Liver (tissue), 8 donors: ENCODE measurements at regions not wholly inside any gene's neighbourhood (a gene's known extent, or its start where the extent isn't known, plus 50 kb on each side); places are given as distances from the start of the nearest gene placed in this dataset.

Source experiments
- DNase-seq: peaks from one replicate; pipeline ENCODE4 v3.0.0-alpha.2; 2017; ENCODE audit warnings: low spot score
- H3K27ac ChIP-seq, 2 donors: one replicate each; pipeline ENCODE4 v1.7.0; 2013; ENCODE audit warnings: inconsistent platforms in 2 of 2, low read length in 2 of 2, control low read depth in 1 of 2, low read depth in 1 of 2, mild to moderate bottlenecking in 1 of 2
- H3K27me3 ChIP-seq, 4 donors: one replicate each; pipeline versions ENCODE4 v1.6.1 to v1.7.0; 2013; ENCODE audit warnings: low read length in 3 of 4, inconsistent platforms in 1 of 4, mild to moderate bottlenecking in 1 of 4, moderate library complexity in 1 of 4; ENCODE audit not compliant: control insufficient read depth in 4 of 4, insufficient read depth in 4 of 4
- H3K36me3 ChIP-seq, 4 donors: one replicate each; pipeline versions ENCODE4 v1.6.1 to v1.7.0; 2013; ENCODE audit warnings: low read length in 3 of 4, mild to moderate bottlenecking in 3 of 4, low read depth in 1 of 4, moderate library complexity in 1 of 4; ENCODE audit not compliant: control insufficient read depth in 4 of 4, insufficient read depth in 3 of 4
- H3K4me1 ChIP-seq, 4 donors: one replicate each; pipeline versions ENCODE4 v1.6.1 to v1.7.0; 2013; ENCODE audit warnings: low read length in 3 of 4, mild to moderate bottlenecking in 3 of 4, moderate library complexity in 1 of 4; ENCODE audit not compliant: control insufficient read depth in 4 of 4, insufficient read depth in 4 of 4
- H3K4me3 ChIP-seq, 3 donors: one replicate each; pipeline versions ENCODE4 v1.6.1 to v1.7.0; 2013; ENCODE audit warnings: low read length in 3 of 3, control low read depth in 1 of 3, low read depth in 1 of 3, mild to moderate bottlenecking in 1 of 3
- H3K9ac ChIP-seq, 2 donors: one replicate each; pipeline ENCODE4 v1.7.0; 2013; ENCODE audit warnings: low read length in 2 of 2, mild to moderate bottlenecking in 2 of 2, moderate library complexity in 2 of 2, control low read depth in 1 of 2, low read depth in 1 of 2
- H3K9me3 ChIP-seq, 4 donors: one replicate each; pipeline versions ENCODE4 v1.6.1 to v1.7.0; 2013; ENCODE audit warnings: low read length in 3 of 4; ENCODE audit not compliant: control insufficient read depth in 4 of 4
- EGR1 ChIP-seq, 2 donors: IDR thresholded peaks; 2 replicates each; pipeline ENCODE4 v1.6.1; 2016 to 2018; ENCODE audit warnings: antibody characterized with exemption in 2 of 2, low read depth in 2 of 2
- FOXA1 ChIP-seq: IDR thresholded peaks from 2 replicates; pipeline ENCODE4 v1.6.1; 2016; ENCODE audit warnings: antibody characterized with exemption
- FOXA2 ChIP-seq: IDR thresholded peaks from 2 replicates; pipeline ENCODE4 v1.6.1; 2016; ENCODE audit warnings: antibody characterized with exemption
- GABPA ChIP-seq, 2 donors: IDR thresholded peaks in 1 of 2; conservative IDR thresholded peaks in 1 of 2; 2 replicates each; pipeline ENCODE4 v1.6.1; 2016; ENCODE audit warnings: antibody characterized with exemption in 2 of 2, mild to moderate bottlenecking in 1 of 2, moderate library complexity in 1 of 2
- HNF4A ChIP-seq, 2 donors: conservative IDR thresholded peaks; 2 replicates each; pipeline ENCODE4 v1.6.1; 2016; ENCODE audit warnings: antibody characterized with exemption in 2 of 2, mild to moderate bottlenecking in 2 of 2
- HNF4G ChIP-seq: IDR thresholded peaks from 2 replicates; pipeline ENCODE4 v1.6.1; 2016; ENCODE audit warnings: antibody characterized with exemption
- JUND ChIP-seq, 2 donors: IDR thresholded peaks; 2 replicates each; pipeline ENCODE4 v1.6.1; 2016; ENCODE audit warnings: antibody characterized with exemption in 2 of 2
- MAX ChIP-seq: IDR thresholded peaks from 2 replicates; pipeline ENCODE4 v1.6.1; 2016; ENCODE audit warnings: antibody characterized with exemption
- NR2F2 ChIP-seq: IDR thresholded peaks from 2 replicates; pipeline ENCODE4 v1.6.1; 2016; ENCODE audit warnings: antibody characterized with exemption
- RAD21 ChIP-seq, 2 donors: IDR thresholded peaks; 2 replicates each; pipeline ENCODE4 v1.6.1; 2016; ENCODE audit warnings: antibody characterized with exemption in 2 of 2, mild to moderate bottlenecking in 2 of 2
- RXRA ChIP-seq, 2 donors: IDR thresholded peaks; 2 replicates each; pipeline ENCODE4 v1.6.1; 2017 to 2018; ENCODE audit warnings: antibody characterized with exemption in 2 of 2, mild to moderate bottlenecking in 1 of 2
- SP1 ChIP-seq: IDR thresholded peaks from 2 replicates; pipeline ENCODE4 v1.6.1; 2018; ENCODE audit warnings: antibody characterized with exemption, mild to moderate bottlenecking
- TAF1 ChIP-seq: conservative IDR thresholded peaks from 2 replicates; pipeline ENCODE4 v1.6.1; 2016; ENCODE audit warnings: antibody characterized with exemption, mild to moderate bottlenecking
- YY1 ChIP-seq: IDR thresholded peaks from 2 replicates; pipeline ENCODE4 v1.6.1; 2016; ENCODE audit warnings: antibody characterized with exemption, mild to moderate bottlenecking
- ZBTB33 ChIP-seq: IDR thresholded peaks from 2 replicates; pipeline ENCODE4 v1.6.1; 2016; ENCODE audit warnings: antibody characterized with exemption
- WGBS: extraction: QIAGEN DNeasy Blood & Tissue Kit; methylation state at CpG from one replicate; pipeline ENCODE4 v1.1.7; 2013; 5-methylcytosine and 5-hydroxymethylcytosine counted together
- TF ChIP-seq, protein P1 (sequence below): IDR thresholded peaks from 2 replicates; pipeline ENCODE4 v1.6.1; 2016; ENCODE audit warnings: antibody characterized with exemption
- TF ChIP-seq, protein P2 (sequence below): fragments of 150-350 bp; IDR thresholded peaks from 2 replicates; pipeline ENCODE4 v1.5.1; 2017; ENCODE audit warnings: improper control_type of control experiment, low read depth, low read length; ENCODE audit not compliant: missing input control
- donor health status: healthy.
- donor health status: healthy.
- donor health status: healthy.
- donor health status: healthy.
- donor health status: healthy.

DNA sequence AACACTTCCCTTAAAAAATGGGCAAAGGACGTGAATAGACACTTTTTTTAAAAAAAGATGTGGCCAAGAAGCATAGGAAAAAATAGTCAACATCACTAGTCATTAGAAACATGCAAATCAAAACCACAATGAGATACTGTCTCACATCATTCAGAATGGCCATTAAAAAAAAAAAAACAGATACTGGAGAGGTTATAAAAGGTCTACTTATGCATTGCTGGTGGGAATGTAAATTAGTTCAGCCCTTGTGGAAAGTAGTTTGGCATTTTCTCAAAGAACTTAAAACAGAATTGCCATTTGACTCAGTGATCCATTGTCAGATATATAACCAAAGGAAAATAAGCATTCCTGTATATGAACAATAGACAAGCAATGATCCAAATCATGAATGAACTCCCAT, 352.8 kb upstream of the EPHA5 start:
- Histone ChIP-seq H3K4me3 (no peak overlapping the region), H3K36me3 (no peaks in the 10 kb centered on the region), H3K4me1 (no peaks in the 10 kb centered on the region), H3K9ac (no peak overlapping the region), H3K27ac (no peak overlapping the region), H3K27me3 (no peaks in the 10 kb centered on the region), H3K9me3 (no peaks in the 10 kb centered on the region)
- 27% methylated on average over 1 of the region's 1 CpG for WGBS
- DNase-seq, result no peak
- no peak for TF ChIP-seq HNF4A (conservative IDR thresholded peaks at IDR 0.05)
- TF ChIP-seq RXRA (IDR thresholded peaks at IDR 0.05), result no peak
- TF ChIP-seq HNF4G, result no peak
- no peak for TF ChIP-seq RAD21 (IDR thresholded peaks at IDR 0.05)
- TF ChIP-seq MAX, result no peak
- no peak for TF ChIP-seq SP1
- TF ChIP-seq, protein P1, sequence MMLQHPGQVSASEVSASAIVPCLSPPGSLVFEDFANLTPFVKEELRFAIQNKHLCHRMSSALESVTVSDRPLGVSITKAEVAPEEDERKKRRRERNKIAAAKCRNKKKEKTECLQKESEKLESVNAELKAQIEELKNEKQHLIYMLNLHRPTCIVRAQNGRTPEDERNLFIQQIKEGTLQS, result no peak
- no peak for TF ChIP-seq TAF1
- TF ChIP-seq FOXA2, result no peak
- no peak for TF ChIP-seq YY1
- no peak for TF ChIP-seq GABPA (IDR thresholded peaks at IDR 0.05 in 1 of 2, conservative IDR thresholded peaks at IDR 0.05 in 1 of 2)
- TF ChIP-seq NR2F2, result no peak
- no peak for TF ChIP-seq JUND (IDR thresholded peaks at IDR 0.05)

DNA sequence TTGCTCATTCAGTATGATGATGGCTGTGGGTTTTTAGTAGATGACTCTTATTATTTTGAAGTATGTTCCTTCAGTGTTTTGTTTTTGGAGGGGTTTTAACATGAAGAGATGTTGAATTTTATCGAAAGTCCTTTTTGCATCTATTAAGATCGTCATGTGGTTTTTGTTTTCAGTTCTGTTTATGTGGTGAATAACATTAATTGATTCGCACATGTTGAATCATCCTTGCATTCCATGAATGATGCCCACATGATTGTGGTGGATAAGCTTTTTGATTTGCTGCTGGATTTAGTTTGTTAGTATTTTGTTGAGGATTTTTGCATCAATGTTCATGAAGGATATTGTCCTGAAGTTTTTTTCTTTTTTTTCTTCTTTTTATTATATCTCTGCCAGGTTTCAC, 347.4 kb upstream of the EPHA5 start:
- TF ChIP-seq RAD21 (IDR thresholded peaks at IDR 0.05) (no peak), MAX (no peak), RXRA (IDR thresholded peaks at IDR 0.05) (no peak), TAF1 (no peak), FOXA2 (no peak), HNF4A (conservative IDR thresholded peaks at IDR 0.05) (no peak), JUND (IDR thresholded peaks at IDR 0.05) (no peak), GABPA (IDR thresholded peaks at IDR 0.05 in 1 of 2, conservative IDR thresholded peaks at IDR 0.05 in 1 of 2) (no peak), YY1 (no peak), FOXA1 (no peak), NR2F2 (no peak), EGR1 (IDR thresholded peaks at IDR 0.05; ENCODE audit: low read depth in 2 of 2) (no peak), SP1 (no peak)
- TF ChIP-seq, protein P2, sequence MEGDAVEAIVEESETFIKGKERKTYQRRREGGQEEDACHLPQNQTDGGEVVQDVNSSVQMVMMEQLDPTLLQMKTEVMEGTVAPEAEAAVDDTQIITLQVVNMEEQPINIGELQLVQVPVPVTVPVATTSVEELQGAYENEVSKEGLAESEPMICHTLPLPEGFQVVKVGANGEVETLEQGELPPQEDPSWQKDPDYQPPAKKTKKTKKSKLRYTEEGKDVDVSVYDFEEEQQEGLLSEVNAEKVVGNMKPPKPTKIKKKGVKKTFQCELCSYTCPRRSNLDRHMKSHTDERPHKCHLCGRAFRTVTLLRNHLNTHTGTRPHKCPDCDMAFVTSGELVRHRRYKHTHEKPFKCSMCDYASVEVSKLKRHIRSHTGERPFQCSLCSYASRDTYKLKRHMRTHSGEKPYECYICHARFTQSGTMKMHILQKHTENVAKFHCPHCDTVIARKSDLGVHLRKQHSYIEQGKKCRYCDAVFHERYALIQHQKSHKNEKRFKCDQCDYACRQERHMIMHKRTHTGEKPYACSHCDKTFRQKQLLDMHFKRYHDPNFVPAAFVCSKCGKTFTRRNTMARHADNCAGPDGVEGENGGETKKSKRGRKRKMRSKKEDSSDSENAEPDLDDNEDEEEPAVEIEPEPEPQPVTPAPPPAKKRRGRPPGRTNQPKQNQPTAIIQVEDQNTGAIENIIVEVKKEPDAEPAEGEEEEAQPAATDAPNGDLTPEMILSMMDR, result no peak
- TF ChIP-seq, protein P1, result no peak

DNA sequence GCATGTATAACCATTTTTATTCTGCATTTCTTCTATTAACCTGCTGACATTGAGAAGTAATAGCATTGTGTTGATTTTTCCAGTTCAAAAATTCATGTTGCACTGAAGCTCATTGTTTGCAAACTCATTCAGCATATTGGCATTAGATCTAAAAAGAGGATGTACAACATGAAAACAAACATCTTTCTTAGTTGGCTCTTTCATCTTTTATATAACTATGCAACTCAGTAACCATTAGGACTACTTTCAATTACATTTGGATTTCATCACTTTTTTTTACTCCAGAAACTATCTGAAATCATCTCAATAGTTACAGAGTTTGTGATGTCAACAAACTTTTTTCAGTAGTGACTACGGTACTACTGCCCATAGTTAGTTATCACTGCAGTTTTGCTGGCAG, 346.0 kb upstream of the EPHA5 start:
- Histone ChIP-seq H3K27me3 (no peaks in the 10 kb centered on the region), H3K4me3 (no peak overlapping the region), H3K27ac (no peak overlapping the region), H3K36me3 (no peaks in the 10 kb centered on the region), H3K9ac (no peak overlapping the region), H3K4me1 (no peaks in the 10 kb centered on the region), H3K9me3 (peaks cover 0 to 10% (median 1%) of the 10 kb centered on the region in 4 donors)
- DNase-seq, result no peak
- 72% methylated on average over 1 of the region's 1 CpG for WGBS
- TF ChIP-seq YY1 (no peak), TAF1 (no peak), FOXA1 (no peak), SP1 (no peak), RAD21 (IDR thresholded peaks at IDR 0.05) (no peak), ZBTB33 (no peak), GABPA (IDR thresholded peaks at IDR 0.05 in 1 of 2, conservative IDR thresholded peaks at IDR 0.05 in 1 of 2) (no peak), JUND (IDR thresholded peaks at IDR 0.05) (no peak), NR2F2 (no peak)
- TF ChIP-seq, protein P1, result no peak
- TF ChIP-seq, protein P2, result no peak

More for the DNA sequence above, 347.4 kb upstream of the EPHA5 start:
- Histone ChIP-seq H3K4me3 (no peak overlapping the region), H3K9ac (no peak overlapping the region), H3K27me3 (no peaks in the 10 kb centered on the region), H3K36me3 (no peaks in the 10 kb centered on the region), H3K27ac (no peak overlapping the region), H3K4me1 (no peaks in the 10 kb centered on the region), H3K9me3 (peaks cover 0 to 4% (median 1%) of the 10 kb centered on the region in 4 donors)
- DNase-seq, result no peak
- 72% methylated on average over 3 of the region's 3 CpGs for WGBS
